DLD1 (cell line): ENCODE measurements at regions not wholly inside any gene's neighbourhood (a gene's known extent, or its start where the extent isn't known, plus 50 kb on each side); places are given as distances from the start of the nearest gene placed in this dataset.

ENCODE experiments used
- in situ Hi-C: cut with HindIII; loops from 2 replicates; pipeline ENCODE4 v1.10.0; 2017; ENCODE audit warnings: low sequenced_read_pairs

DNA sequence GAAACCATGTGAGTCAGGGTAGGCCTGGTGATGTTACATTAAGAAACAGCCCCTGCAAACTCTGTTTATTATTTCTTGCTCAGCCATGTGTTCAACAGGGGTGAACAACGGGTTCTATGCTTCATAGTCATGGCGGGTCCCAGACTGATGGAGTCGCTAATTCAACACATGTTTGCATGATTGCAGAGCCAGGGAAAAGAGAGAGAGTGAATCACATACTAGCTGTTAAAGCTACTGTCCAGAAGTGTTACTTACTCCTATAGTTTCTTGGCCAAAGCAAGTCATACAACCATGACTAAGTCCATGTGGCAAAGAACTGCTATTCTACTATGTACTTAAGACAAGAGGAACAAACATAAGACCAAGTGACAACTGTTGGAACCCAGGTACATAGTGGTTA lies 241.2 kb upstream of the SKOR2 start:
- in situ Hi-C loops, result no loop called here

GRCh38 chr18:47490882-47491281 lies 239.4 kb upstream of the SKOR2 start:
- in situ Hi-C loops, result no loop called here

DNA sequence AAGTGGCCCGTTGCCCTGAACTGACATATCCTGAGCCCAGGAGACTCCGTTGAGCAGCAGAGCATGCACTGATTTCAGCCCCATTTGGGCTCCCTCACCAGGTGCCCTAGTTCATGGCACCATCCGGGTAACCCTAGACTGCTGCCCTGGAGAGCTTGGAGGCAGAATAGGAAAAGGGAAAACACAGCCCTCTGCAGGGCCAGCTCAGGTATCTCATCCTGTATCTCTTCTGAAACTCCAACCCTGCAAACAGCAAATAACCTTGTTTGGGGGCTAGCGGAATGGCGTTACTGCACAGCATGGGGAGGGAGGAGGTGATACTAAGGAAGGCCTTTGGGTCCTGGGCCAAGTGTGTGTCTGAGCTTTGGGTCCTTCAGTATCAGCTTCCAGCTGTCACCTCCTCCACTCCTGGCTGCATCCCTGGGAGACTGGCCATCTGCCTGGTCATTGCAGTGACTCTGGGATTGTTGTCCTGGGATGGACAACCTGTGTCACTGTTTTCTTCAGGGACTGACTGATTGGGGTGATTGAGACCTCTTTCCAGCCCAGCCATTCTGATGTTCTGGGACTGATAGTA lies 233.8 kb upstream of the SKOR2 start:
- in situ Hi-C loops, result no loop called here

DNA sequence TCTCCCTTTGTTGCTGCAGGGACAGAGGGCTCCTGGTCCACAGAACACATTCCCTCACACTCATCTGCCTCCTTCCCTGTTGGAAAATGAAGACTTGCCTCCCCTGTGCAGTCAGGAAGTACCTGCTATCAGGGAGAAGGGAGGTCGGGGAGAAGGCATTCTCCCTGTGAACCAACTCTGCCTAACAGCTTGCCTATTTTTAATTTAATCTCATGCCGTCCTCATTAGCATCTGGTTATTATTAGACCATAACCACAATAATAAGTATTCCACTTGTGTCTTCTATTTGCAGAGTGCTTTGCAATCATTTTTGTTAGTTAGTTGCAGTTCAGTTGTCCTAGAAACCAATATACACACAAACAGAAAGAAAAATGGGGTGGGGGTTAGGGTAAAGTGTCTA lies 232.6 kb upstream of the SKOR2 start:
- in situ Hi-C loops, result no loop called here

DNA sequence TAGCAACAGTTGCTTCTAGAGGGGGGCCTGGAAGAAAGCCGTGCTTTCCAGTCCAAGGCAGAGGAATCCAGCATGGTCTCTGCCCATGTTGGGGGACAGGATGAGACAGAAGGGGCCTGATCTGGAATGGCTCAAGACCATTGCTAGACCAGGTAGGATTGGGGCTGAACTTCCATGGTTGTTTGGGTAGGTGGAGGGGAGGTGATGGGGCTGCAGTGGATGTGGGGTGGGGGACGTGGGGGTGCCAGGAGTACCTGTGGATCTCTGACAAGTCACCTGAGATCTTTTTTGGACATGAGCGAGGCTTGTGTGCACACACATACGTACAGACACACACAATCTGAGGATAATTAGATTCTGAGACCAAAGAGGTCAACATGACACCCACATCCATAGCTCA lies 228.7 kb upstream of the SKOR2 start:
- in situ Hi-C loops, result no loop called here

DNA sequence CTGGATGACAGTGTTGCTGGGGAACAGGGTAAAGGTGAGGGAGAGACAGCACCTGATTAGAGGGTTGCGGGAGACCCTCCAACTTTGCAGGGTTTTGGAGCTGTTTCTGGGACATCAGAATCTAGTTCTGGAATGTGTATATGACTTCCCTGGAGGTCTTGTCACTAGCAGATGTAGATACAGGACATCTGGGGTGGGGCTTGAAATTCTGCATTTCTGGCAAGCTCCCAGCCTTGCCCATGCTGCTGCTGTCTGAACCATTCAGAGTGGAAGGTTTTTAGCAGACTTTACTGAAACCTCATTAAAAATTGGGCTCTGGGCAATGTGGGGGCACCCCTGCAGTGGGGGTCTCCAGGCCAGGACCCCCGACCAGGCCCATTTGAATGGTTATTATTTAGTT lies 220.3 kb upstream of the SKOR2 start:
- in situ Hi-C loops, result no loop called here

DNA sequence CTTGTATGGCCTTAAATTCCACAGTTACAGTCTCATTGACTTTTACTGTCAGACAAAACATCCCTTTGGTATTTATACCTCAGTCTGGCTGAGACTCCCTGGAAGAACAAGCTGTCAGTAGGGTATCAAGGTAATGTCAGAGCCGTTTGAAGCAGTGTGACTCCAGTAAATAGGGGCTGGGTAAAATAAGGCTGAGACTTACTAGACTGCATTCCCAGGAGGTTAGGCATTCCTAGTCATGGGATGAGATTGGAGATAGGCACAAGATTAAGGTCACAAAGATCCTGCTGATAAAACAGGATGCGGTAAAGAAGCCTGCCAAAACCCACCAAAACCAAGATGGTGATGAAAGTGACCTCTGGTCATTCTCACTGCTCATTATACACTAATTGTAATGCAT lies 219.5 kb upstream of the SKOR2 start:
- in situ Hi-C loops, result no loop called here

GRCh38 chr18:47469576-47469975 lies 218.1 kb upstream of the SKOR2 start:
- in situ Hi-C loops, result no loop called here

DNA sequence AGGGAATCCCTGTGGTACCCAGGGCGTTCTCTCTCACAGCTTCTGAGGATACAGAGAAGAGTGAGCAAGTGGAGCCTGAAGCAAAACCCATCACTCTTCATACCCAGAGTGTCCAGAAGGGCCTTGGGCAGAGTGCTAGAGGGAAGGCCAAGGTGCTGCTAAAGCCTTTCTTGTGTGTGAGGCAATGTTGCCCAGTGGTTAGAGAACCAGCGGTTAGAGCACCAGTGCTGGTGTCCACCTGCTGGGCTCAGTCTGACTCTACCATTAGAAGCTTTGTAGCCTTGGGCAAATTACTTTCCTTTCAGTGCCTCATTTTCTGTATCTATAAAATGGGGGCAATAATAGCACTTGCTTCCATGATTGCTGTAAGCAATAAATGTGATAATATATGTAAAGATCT lies 210.5 kb upstream of the SKOR2 start:
- in situ Hi-C loops, result no loop called here

DNA sequence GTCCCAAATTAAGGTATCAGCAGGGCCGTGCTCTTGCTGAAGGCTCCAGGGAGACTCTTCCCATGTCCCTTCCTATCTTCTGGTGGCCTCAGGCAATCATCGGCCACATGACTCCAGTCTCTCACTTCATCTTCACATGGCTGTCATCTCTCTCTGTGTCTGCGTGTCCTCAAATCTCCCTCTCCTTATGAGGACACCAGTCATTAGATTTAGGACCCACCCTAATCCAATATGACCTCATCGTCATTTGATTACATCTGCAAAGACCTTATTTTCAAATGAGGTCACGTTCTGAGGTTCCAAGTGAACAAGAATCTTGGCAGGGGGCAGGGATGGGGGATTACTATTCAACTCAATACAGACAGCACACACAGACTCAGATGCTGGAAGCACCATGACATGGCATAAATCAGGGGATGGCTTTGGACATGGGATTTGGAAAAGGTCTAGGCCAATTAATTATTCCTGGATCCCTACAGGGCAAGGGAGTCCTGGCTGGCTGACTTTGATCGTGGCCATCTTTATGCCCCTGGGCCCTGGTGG lies 210.0 kb upstream of the SKOR2 start:
- in situ Hi-C loops, result no loop called here

- in situ Hi-C loops, result no loop called here
Measured at GRCh38 chr18:47458483-47458882, 207.0 kb upstream of the SKOR2 start.

DNA sequence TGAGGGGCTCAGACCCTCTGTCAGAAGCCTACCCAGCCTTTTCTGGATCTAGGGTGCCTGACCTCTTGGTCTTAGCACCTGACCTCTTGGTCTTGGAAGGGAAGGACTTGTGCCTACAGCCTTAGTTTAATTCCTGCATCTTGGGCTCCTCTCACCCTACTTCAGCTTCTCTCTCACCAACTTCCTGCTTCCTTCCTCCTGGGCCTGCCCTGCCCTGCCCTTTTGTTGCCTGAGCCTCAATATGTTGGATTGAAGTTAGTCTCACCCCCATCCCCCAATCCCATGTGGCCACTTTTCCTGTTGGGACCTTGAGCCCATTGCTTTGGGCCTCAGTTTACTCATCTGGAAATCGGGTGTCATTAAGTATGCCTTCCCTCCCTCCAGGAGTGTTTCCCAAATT lies 206.2 kb upstream of the SKOR2 start:
- in situ Hi-C loops, result no loop called here

- in situ Hi-C loops, result no loop called here
Measured at GRCh38 chr18:47453038-47453437, 201.6 kb upstream of the SKOR2 start.

DNA sequence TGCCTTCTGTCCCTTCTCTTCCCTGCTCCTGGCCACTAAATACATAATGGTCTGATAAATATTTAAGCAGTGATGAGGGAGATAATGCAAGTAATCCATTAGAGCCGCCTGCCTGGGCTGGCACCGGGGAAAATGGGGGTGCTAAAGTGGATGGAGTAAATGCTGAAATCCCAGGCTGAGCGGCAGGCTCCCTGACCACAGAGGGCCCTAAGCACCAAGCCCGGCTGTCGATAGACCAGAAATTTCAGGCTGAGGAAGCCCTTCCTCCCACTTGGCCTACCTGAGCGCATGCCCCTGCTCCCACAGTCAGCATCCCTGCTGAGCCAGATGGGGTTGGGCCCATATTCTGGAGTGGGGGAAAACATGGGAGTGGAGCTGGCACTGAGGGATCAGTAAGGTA lies 197.5 kb upstream of the SKOR2 start:
- in situ Hi-C loops, result no loop called here

DNA sequence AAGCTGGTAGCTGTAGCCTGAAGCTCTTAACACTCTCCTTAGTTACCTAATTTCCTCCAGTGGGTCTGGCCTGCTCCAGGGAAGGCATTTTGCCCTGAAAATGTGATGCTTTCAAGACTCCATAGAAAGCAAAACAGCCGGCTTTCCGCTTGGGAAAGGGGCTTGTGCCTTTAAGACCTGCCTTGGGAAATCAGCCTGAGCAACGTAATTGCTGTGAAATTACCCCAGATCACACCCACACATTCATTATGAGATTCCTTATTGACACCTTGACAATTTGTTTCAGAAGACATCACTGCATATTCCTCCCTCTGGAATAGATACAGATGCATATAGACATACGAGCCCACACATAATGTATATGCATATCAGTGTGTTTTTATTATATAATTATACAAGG lies 190.5 kb upstream of the SKOR2 start:
- in situ Hi-C loops, result no loop called here

DNA sequence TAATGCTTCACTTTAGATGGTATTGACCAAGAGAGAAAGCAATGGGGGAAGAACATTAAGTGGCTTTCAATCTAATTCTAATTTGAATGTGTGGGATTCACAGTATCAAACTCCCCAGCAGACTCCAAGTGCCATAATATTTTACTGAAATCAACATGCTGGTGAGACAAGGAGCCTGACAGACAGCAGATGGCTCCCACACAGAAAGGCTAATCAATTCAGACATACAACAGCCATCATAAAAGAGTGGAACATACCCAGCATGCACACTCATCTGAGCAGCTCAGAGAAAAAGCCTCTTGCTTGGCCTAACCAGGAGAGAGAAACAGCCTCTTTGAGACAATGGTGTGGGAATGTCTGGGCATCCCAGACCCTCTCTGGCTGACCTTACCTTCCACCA lies 186.5 kb upstream of the SKOR2 start:
- in situ Hi-C loops, result no loop called here

- in situ Hi-C loops, result no loop called here
Measured at GRCh38 chr18:47436871-47437270, 185.4 kb upstream of the SKOR2 start.

DNA sequence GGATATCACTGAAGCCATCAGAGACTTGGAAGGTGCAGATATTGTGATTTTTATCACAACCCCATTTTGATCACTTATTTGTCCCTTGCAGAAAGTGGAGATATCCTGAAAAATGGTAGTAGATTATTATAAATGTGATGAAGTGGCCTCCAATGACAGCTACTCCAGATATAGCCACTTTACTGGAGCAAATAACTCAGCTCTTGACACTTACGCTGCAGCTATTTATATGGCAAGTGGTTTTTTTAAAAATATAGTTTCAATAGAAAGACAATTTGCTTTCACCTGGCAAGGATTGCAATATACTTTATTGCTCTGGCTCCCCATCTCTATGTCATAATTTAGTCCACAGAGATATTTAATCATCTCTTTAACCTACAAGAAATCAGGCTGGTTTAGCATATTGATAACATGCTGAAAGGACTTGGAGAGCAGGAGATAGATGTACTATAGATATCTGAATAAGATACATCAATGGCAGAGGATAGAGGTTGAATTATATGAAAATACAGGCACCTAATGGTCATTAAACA lies 182.8 kb upstream of the SKOR2 start:
- in situ Hi-C loops, result no loop called here

GRCh38 chr18:47427923-47428637 lies 176.6 kb upstream of the SKOR2 start:
- in situ Hi-C loops, result no loop called here

DNA sequence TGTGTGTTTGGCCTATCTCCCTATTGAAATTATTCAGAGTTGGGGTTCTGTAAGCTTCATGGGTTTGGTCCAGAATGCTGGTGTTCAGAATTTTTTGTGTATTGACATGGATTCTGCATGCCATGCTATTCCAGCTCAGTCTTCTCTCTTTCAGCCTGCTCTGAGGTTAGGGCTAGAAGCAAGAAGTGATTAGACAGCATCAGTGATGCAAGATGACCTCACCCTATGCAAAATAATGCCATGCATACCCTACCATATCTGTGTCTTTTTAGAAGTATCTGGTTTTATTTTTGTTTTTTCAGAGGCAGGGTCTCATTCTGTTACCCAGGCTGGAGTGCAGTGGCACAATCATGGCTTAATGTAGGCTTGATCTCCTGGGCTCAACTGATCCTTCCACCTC lies 175.6 kb upstream of the SKOR2 start:
- in situ Hi-C loops, result no loop called here

GRCh38 chr18:47425365-47425764 lies 173.9 kb upstream of the SKOR2 start:
- in situ Hi-C loops, result no loop called here

- in situ Hi-C loops, result no loop called here
Measured at GRCh38 chr18:47422524-47422923, 171.1 kb upstream of the SKOR2 start.
